OCI-LY3 (cell line): ENCODE measurements at regions not wholly inside any gene's neighbourhood (a gene's known extent, or its start where the extent isn't known, plus 50 kb on each side); places are given as distances from the start of the nearest gene placed in this dataset.

Source experiments
- CTCF ChIP-seq: fragments of 200-600, 300-600 bp; sonication (generic); IDR thresholded peaks from 2 replicates; pipeline ENCODE4 v1.5.1; 2014; ENCODE audit warnings: antibody characterized with exemption, low read length, low read depth
- EZH2phosphoT487 ChIP-seq: fragments of 200-600 bp; shearing (Covaris generic); IDR thresholded peaks from 2 replicates; pipeline ENCODE4 v1.6.1; 2018; ENCODE audit warnings: antibody characterized with exemption, mixed run types, low read depth

GRCh38 chr2:146532009-146532408 is 1312.8 kb upstream of the ACVR2A start:
- TF ChIP-seq CTCF (no peak), EZH2phosphoT487 (no peak)
